K562 (cell line): ENCODE measurements at regions not wholly inside any gene's neighbourhood (a gene's known extent, or its start where the extent isn't known, plus 50 kb on each side); places are given as distances from the start of the nearest gene placed in this dataset.

Experiments used
- CTCF ChIP-seq, 3 experiments: IDR thresholded peaks in 2 of 3; conservative IDR thresholded peaks in 1 of 3; 2 replicates each; pipeline ENCODE4 v1.5.1; 2011 to 2012; ENCODE audit warnings: low read length in 3 of 3, mild to moderate bottlenecking in 3 of 3, control low read depth in 2 of 3, improper control_type of control experiment in 1 of 3, inconsistent platforms in 1 of 3, low read depth in 1 of 3, mixed read lengths in 1 of 3, moderate library complexity in 1 of 3; ENCODE audit not compliant: insufficient read depth in 2 of 3
- SP1 ChIP-seq: sonication (generic); formaldehyde crosslinking; IDR thresholded peaks from 2 replicates; pipeline ENCODE4 v1.8.1; 2022; ENCODE audit warnings: mild to moderate bottlenecking, missing genetic modification reagents

GRCh38 chr11:116176484-116177005, 596.2 kb downstream of the BUD13 start:
- TF ChIP-seq SP1 (CRISPR knock-in tag) (no peak), CTCF (IDR thresholded peaks at IDR 0.05 in 2 of 3, conservative IDR thresholded peaks at IDR 0.05 in 1 of 3; ENCODE audit: insufficient read depth in 2 of 3, low read depth in 1 of 3, low read length in 3 of 3) (no peak)
